GM23338 (cell line): ENCODE measurements at regions not wholly inside any gene's neighbourhood (a gene's known extent, or its start where the extent isn't known, plus 50 kb on each side); places are given as distances from the start of the nearest gene placed in this dataset.

Experiments
- ATAC-seq: fragments of 200-7000 bp; cut with Tn5 transposase; 3 replicates; pipeline ENCODE4 v1.9.1; 2020
- DNase-seq: peaks from one replicate; pipeline ENCODE4 v3.0.0-alpha.2; 2015; ENCODE audit warnings: low spot score
- H2AFZ ChIP-seq: fragments of 200-600 bp; sonication (generic); 2 replicates; pipeline ENCODE4 v1.8.0; 2016; ENCODE audit warnings: antibody characterized with exemption, mild to moderate bottlenecking, moderate library complexity
- H3F3A ChIP-seq: fragments of 200-600 bp; sonication (generic); replicated peaks from 2 replicates; pipeline ENCODE4 v1.8.0; 2017; ENCODE audit warnings: antibody characterized with exemption, mixed run types, low read depth
- H3K27ac ChIP-seq: fragments of 200-600 bp; sonication (generic); 2 replicates; pipeline ENCODE4 v1.6.1; 2016; ENCODE audit warnings: low read depth
- H3K27me3 ChIP-seq: fragments of 200-600 bp; sonication (generic); 2 replicates; pipeline ENCODE4 v1.8.0; 2016; ENCODE audit warnings: mild to moderate bottlenecking, mixed run types, moderate library complexity; ENCODE audit not compliant: insufficient read depth
- H3K36me3 ChIP-seq: fragments of 200-600 bp; sonication (generic); 2 replicates; pipeline ENCODE4 v1.8.0; 2016; ENCODE audit warnings: mild to moderate bottlenecking; ENCODE audit not compliant: insufficient read depth
- H3K4me1 ChIP-seq: fragments of 200-600 bp; sonication (generic); 2 replicates; pipeline ENCODE4 v1.8.0; 2016; ENCODE audit warnings: mild to moderate bottlenecking, moderate library complexity; ENCODE audit not compliant: insufficient read depth
- H3K4me2 ChIP-seq: fragments of 200-600 bp; sonication (generic); 2 replicates; pipeline ENCODE4 v1.7.1; 2017; ENCODE audit warnings: mixed run types
- H3K4me3 ChIP-seq: fragments of 200-600 bp; sonication (generic); 2 replicates; pipeline ENCODE4 v1.6.1; 2016; ENCODE audit warnings: mixed run types
- H3K79me2 ChIP-seq: fragments of 200-600 bp; sonication (generic); replicated peaks from 2 replicates; pipeline ENCODE4 v1.8.0; 2017; ENCODE audit warnings: mild to moderate bottlenecking; ENCODE audit not compliant: insufficient read depth
- H3K9me2 ChIP-seq: fragments of 200-600 bp; sonication (generic); 2 replicates; pipeline ENCODE4 v1.8.0; 2017; ENCODE audit not compliant: insufficient read depth
- H4K20me1 ChIP-seq: fragments of 200-600 bp; sonication (generic); replicated peaks from 2 replicates; pipeline ENCODE4 v1.8.0; 2017; ENCODE audit warnings: mild to moderate bottlenecking; ENCODE audit not compliant: insufficient read depth
- H3K27ac Mint-ChIP-seq: 2 replicates; pipeline ENCODE4 v1.8.0; 2020; ENCODE audit warnings: inconsistent platforms, mild to moderate bottlenecking, moderate library complexity, mixed read lengths
- H3K27me3 Mint-ChIP-seq: 3 replicates; pipeline ENCODE4 v1.8.0; 2022; ENCODE audit warnings: low read depth, mild to moderate bottlenecking, moderate library complexity, mixed read lengths, inconsistent platforms; ENCODE audit not compliant: insufficient read depth, poor library complexity
- H3K36me3 Mint-ChIP-seq: 3 replicates; pipeline ENCODE4 v1.8.0; 2021; ENCODE audit warnings: low read depth, mild to moderate bottlenecking, inconsistent platforms, moderate library complexity, mixed read lengths
- H3K4me1 Mint-ChIP-seq: 3 replicates; pipeline ENCODE4 v1.8.0; 2020; ENCODE audit warnings: mild to moderate bottlenecking, inconsistent platforms, mixed read lengths
- H3K4me3 Mint-ChIP-seq: 3 replicates; pipeline ENCODE4 v1.8.0; 2021; ENCODE audit warnings: moderate library complexity, mild to moderate bottlenecking, inconsistent platforms, mixed read lengths
- H3K9me3 Mint-ChIP-seq: 3 replicates; pipeline ENCODE4 v1.8.0; 2020; ENCODE audit warnings: moderate library complexity, mild to moderate bottlenecking, inconsistent platforms, mixed read lengths
- CREB1 ChIP-seq: fragments of 250-450 bp; sonication (Bioruptor Pico); IDR thresholded peaks from 2 replicates; pipeline ENCODE4 v1.5.0; 2020; ENCODE audit warnings: low read depth, mild to moderate bottlenecking, moderate library complexity
- CTCF ChIP-seq, 2 experiments: fragments of 200-600 bp in 1 of 2; sonication (generic) in 1 of 2; conservative IDR thresholded peaks; 2 replicates each; pipeline versions ENCODE4 v1.5.1 to v1.6.1; 2016 to 2017; ENCODE audit warnings: antibody characterized with exemption in 2 of 2, low read depth in 2 of 2, mild to moderate bottlenecking in 2 of 2, moderate library complexity in 1 of 2
- ETS1 ChIP-seq: IDR thresholded peaks from 2 replicates; pipeline ENCODE4 v1.6.1; 2016; ENCODE audit warnings: antibody characterized with exemption
- EZH2 ChIP-seq: fragments of 200-600 bp; sonication (generic); IDR thresholded peaks from one replicate; pipeline ENCODE4 v1.8.0; 2017; ENCODE audit warnings: antibody characterized with exemption, mild to moderate bottlenecking, low read depth; ENCODE audit not compliant: unreplicated experiment
- EZH2phosphoT487 ChIP-seq: fragments of 200-600 bp; sonication (generic); IDR thresholded peaks from one replicate; pipeline ENCODE4 v1.8.1; 2018; ENCODE audit warnings: antibody characterized with exemption; ENCODE audit not compliant: unreplicated experiment
- JUNB ChIP-seq: IDR thresholded peaks from one replicate; pipeline ENCODE4 v1.6.1; 2016; ENCODE audit warnings: antibody characterized with exemption; ENCODE audit not compliant: unreplicated experiment
- NANOG ChIP-seq: IDR thresholded peaks from 2 replicates; pipeline ENCODE4 v1.6.1; 2016; ENCODE audit warnings: antibody characterized with exemption, borderline replicate concordance
- POLR2AphosphoS5 ChIP-seq: IDR thresholded peaks from 2 replicates; pipeline ENCODE4 v1.6.1; 2016; ENCODE audit warnings: antibody characterized with exemption, low read depth
- STAT1 ChIP-seq: IDR thresholded peaks from one replicate; pipeline ENCODE4 v1.6.1; 2016; ENCODE audit warnings: antibody characterized with exemption; ENCODE audit not compliant: unreplicated experiment
- ZNF114 ChIP-seq: fragments of 250-450 bp; sonication (Bioruptor Pico); IDR thresholded peaks from 2 replicates; pipeline ENCODE4 v1.5.0; 2020; ENCODE audit warnings: mild to moderate bottlenecking, moderate library complexity
- ZNF331 ChIP-seq: fragments of 250-450 bp; sonication (Bioruptor Pico); IDR thresholded peaks from 2 replicates; pipeline ENCODE4 v1.5.0; 2020; ENCODE audit warnings: low read depth, mild to moderate bottlenecking, moderate library complexity
- TF ChIP-seq, protein P1 (sequence below): IDR thresholded peaks from one replicate; pipeline ENCODE4 v1.6.1; 2018; ENCODE audit warnings: antibody characterized with exemption; ENCODE audit not compliant: unreplicated experiment

DNA sequence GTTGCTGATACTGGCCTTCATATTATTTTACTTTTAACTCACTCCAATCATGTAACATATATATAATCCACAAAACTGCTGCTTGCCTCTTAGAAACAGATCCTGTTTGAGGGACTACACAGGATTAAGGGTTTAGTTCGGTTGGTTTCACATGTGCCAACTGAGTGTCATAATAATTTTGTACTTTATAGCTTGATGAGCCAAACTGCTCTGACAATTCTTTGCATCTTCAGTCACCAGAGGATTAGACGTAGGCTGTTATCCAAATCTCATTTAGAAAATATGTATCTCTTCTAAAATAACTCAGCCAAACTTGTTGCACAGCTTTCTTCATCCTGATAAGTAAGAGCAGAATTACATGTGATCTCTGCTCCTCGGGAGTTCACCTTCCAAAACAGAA is 643.6 kb upstream of the PTCHD4 start (continued):
- TF ChIP-seq, protein P1, sequence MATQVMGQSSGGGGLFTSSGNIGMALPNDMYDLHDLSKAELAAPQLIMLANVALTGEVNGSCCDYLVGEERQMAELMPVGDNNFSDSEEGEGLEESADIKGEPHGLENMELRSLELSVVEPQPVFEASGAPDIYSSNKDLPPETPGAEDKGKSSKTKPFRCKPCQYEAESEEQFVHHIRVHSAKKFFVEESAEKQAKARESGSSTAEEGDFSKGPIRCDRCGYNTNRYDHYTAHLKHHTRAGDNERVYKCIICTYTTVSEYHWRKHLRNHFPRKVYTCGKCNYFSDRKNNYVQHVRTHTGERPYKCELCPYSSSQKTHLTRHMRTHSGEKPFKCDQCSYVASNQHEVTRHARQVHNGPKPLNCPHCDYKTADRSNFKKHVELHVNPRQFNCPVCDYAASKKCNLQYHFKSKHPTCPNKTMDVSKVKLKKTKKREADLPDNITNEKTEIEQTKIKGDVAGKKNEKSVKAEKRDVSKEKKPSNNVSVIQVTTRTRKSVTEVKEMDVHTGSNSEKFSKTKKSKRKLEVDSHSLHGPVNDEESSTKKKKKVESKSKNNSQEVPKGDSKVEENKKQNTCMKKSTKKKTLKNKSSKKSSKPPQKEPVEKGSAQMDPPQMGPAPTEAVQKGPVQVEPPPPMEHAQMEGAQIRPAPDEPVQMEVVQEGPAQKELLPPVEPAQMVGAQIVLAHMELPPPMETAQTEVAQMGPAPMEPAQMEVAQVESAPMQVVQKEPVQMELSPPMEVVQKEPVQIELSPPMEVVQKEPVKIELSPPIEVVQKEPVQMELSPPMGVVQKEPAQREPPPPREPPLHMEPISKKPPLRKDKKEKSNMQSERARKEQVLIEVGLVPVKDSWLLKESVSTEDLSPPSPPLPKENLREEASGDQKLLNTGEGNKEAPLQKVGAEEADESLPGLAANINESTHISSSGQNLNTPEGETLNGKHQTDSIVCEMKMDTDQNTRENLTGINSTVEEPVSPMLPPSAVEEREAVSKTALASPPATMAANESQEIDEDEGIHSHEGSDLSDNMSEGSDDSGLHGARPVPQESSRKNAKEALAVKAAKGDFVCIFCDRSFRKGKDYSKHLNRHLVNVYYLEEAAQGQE: no peak
- TF ChIP-seq ETS1 (no peak), CREB1 (no peak), STAT1 (no peak)

DNA sequence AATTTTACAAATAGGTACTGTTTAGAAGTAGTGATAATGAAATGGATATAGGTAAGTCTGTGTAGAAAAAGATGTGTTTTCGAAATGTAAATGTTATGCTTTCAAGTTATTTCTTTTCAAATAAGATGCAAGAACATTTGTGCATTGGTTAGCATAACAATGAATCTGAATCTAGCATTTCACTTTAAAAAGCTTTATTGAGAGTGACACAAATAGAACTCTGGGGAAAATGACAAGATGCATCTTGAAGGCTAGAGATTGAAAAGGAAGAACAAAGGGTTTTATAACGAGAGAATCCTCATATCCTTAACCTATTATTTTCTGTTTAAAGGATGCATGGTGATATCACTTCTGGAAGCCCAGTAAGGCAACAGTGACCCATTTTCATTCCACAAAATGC is 639.9 kb upstream of the PTCHD4 start:
- no peaks in the 10 kb centered on the region for H3K27me3 ChIP-seq
- TF ChIP-seq JUNB (no peak), ETS1 (no peak), CREB1 (no peak), ZNF114 (no peak), CTCF (conservative IDR thresholded peaks at IDR 0.05; ENCODE audit: low read depth in 2 of 2) (no peak), ZNF331 (CRISPR knock-in tag) (no peak), EZH2 (no peak), POLR2AphosphoS5 (no peak), EZH2phosphoT487 (no peak), NANOG (no peak), STAT1 (no peak)
- TF ChIP-seq, protein P1: no peak

More for the DNA sequence above, 639.9 kb upstream of the PTCHD4 start:
- Histone ChIP-seq H3F3A (no peaks in the 10 kb centered on the region), H3K36me3 (no peaks in the 10 kb centered on the region), H3K79me2 (no peaks in the 10 kb centered on the region), H4K20me1 (no peaks in the 10 kb centered on the region), H3K4me3 (no peak overlapping the region), H3K27ac (no peak overlapping the region), H3K4me1 (peaks cover 12% of the 10 kb centered on the region; the same call in 1 of the 2 replicates), H3K9me2 (0 out of 2 replicates have a peak, but pooled peaks cover 4% of the 10 kb centered on the region), H2AFZ (no peak overlapping the region), H3K4me2 (no peak overlapping the region)
- Mint-ChIP-seq H3K9me3 (no peaks in the 10 kb centered on the region), H3K4me3 (no peak overlapping the region), H3K4me1 (peaks cover 14% of the 10 kb centered on the region), H3K36me3 (no peaks in the 10 kb centered on the region), H3K27ac (no peak overlapping the region), H3K27me3 (no peaks in the 10 kb centered on the region)
- DNase-seq (no peak), ATAC-seq (no peak)
